HG03066 (cell line): ENCODE measurements at regions not wholly inside any gene's neighbourhood (a gene's known extent, or its start where the extent isn't known, plus 50 kb on each side); places are given as distances from the start of the nearest gene placed in this dataset.
"Not testable (repeated sequence)": the region's sequence is repeated elsewhere in the genome, so short reads cannot be mapped to it uniquely, and the experiment has no call there.

Experiments used
- ATAC-seq: cut with Tn5 transposase; IDR thresholded peaks from one replicate; pipeline ENCODE4 v1.9.1; 2021; ENCODE audit warnings: low read depth; ENCODE audit not compliant: unreplicated experiment

DNA sequence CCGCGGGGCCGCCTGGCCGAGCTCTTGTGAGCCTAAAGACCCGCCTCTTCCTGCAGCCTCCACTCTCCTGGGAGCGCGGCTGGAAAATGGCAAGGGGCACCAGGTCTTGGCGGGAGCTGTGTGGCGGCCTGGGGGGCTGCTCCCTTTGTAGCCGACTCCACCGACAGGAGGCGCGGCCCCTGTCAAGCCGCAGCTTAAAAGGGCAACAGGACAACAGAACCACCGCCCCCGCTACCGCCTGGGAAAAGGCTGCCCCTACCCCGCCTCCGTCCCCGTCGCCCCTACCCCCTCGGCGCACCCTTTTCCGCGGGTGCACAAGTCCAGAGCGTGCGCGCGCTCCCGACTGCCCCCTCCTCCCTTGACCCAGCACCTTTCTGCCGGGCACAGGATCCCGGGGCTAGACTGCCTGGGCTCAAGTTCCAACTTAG, 60.3 kb downstream of the GOLGA8K start:
- not testable (repeated sequence) for ATAC-seq

DNA sequence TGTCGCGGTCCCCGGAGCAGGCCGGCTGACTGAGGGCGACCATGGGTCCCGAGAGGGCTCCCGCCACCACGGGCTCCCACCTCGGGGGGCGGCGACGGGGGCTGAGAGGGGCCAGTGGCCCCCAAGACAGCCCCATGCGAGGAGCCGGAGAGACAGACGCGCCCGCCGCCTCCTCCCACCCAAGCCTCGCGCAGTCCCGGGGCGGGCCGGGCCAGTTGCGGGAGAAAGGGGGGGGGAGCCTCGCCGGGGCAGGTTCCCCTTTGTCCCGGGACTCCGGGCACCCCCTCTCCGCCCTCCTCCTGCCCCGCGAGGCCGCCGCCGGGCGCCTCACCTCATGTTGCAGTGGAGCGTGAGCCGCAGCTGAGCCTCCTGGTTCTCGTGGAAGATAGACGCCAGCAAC, 60.8 kb downstream of the GOLGA8K start:
- ATAC-seq, result not testable (repeated sequence)

DNA sequence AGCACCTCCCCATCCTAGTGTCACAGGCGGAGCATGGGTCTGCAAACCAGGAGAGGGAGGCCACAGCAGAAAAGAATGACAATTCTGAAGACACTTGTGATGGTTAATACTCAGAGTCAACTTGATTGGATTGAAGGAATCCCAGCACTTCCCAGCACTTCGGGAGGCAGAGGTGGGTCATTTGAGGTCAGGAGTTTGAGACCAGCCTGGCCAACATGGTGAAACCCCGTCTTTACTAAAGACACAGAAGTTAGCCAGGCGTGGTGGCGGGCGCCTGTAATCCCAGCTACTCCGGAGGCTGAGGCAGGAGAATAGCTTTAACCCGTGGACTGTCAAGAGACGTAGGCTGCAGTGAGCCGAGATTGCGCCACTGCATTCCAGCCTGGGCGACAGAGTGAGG, 61.6 kb downstream of the GOLGA8K start:
- ATAC-seq, result not testable (repeated sequence)

DNA sequence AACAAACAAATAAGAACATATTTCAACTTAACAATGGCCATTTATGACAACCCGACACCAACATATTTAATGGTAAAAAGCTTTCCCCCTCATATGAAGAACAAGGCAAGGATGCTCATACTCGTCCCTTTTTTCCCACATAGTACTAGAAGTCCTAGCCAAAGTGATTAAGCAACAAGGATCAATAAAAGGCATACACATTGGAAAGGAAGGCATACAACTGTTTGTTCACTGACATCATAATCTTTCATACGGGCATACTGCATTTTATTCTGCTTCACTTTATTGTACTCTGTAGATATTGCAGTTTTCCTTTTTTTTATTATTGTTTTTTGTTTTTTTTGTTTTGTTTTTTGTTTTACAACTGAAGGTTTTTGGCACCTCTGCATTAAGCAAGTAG, 66.3 kb downstream of the GOLGA8K start:
- ATAC-seq, result not testable (repeated sequence)

DNA sequence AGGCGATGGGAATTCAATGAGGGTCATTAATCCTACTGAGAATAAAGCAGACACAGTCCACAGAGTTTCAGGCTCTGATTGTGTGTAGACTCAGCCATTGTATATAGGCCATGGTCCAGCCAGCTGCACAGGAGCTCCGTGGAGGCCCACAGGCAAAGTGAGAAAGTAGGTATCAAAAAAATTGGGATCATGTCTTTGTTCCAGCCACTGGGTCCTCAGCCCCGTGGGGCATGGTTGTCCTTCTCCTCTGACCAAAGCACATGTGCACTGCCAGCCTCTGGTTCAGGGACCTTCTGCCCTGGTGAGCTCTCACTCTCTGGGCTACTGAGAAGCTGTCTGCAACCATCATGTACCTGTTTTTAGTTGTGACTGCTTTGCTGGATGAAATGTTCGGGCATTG, 79.7 kb downstream of the GOLGA8K start:
- not testable (repeated sequence) for ATAC-seq

DNA sequence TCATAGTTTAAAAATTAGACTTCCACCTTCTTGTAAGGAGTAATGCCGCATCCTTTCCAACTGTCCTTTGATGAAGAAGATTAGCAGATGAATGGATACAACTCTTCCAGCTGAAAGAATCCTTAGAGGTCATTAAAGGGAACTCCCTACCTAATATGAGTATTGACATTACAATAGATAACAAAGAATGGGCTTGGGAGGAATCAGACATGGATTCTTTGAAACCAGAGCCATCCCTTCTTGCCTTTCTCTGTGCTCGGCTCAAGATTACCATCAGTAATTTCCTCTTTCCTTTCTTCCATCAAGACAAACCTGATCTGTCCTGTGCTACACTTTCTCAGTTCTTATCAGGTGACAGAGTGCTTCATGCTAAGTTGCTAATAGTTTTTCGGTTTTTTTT, 83.8 kb downstream of the GOLGA8K start:
- ATAC-seq, result not testable (repeated sequence)

DNA sequence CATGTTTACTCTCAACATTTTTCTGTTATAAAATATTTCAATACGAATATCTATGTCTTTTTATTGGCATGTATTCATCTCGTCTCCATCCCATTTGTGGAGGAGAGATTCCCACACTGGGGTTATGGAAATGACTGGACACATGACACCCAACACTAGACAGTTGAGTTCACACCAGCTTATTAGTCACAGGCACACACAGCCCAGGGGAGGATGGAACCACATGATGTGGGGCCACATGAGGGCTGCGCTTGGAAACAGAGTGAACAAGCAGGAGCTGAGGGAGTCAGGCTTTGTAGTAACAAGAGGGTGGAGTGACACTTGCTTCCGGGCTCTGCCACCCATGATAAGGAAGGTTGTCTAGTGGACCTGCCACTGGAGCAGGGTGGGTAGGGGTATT, 86.6 kb downstream of the GOLGA8K start:
- ATAC-seq, result not testable (repeated sequence)

DNA sequence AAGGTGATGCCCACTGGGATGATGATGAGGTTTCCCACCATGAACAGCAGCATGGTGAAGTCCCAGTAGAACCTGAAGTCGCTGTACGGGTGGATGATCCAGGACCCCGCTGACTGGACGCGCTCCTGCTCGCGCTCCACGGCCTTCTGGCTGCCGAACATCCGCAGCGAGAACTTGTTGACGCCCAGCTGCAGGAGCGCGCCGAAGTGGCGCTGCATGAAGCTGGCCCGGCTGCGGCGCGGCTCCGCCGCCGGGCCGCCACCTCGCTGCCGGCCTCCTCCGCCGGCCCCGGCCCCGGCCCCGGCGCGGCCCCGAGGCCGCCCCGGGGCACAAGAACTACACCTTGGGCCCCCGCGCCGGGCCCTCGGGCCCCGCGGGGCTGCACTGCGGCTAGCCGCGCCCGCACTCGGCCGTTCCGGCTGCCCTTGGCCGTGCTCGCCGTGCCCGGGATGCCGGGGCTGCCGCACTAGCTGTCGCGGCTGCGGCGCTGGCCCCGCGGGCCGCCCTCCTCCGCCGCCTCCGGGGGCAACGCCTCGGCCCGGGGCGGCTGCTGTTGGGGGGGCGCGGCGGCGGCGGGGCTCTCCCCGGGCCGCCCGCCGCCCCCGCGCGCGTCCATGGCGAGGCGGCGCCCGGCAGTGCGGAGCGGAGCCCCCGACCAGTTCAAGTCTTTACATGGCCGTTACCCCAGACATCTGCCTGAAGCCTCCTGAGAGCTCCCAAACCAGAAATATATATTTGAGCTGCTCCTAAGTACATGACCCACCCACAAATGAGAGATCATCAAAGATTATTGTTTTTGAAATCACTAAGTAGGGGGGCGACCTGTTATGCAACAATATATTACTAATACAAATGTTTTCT, 87.8 kb downstream of the GOLGA8K start:
- ATAC-seq, result not testable (repeated sequence)

DNA sequence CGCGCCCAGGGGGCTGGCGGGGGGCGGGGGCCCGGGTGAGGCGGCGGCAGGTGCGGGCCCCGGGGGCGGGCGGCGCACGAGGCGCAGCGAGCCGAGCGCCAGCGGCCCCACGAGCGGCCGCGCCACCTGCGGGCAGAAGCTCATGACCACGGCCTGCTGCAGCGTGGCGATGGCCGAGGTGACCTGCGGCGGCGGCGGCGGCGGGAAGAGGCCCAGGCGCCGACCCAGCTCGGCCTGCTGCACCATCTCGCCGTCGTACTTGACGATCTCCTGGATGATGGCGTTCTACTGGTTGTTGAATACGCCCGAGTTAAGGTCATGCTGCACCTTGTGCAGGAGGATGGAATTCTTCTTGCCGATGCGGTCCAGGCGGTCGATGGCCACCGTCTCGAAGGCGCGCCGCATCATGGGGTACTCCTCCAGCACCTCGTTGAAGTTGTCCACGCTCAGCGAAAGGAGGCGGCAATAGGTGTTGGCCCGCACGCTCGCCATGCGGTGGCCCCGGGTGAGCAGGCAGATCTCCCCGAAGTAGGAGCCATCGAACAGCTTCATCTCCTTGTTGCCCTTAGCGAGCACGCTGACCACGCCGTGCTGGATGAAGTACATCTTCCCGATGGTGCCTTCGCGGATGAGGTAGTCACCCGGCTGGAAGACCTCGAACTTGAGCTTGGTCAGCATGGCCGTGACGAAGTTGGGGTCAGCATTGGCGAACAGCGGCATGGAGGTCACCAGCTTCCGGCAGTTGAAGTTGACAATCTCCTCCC, 89.5 kb downstream of the GOLGA8K start:
- ATAC-seq, result not testable (repeated sequence)

DNA sequence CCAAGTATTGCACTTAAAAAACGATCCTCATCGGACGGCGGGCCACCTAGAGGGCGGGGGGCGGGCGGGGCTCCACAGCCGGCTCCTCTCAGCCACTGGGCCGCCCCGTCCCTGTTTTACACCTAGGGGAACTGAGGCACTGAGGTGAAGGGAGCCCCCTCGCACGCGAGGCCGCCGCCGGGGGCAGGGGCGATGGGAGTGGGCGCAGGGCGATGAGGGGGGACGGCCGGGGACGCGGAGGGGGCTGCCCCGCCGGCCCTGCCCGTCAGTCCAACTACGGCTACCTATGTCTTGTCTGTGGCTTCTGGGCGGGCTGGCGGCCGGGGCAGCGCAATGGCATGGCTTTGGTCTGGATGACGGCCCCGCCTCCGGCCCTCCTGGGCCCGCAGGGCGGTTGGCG, 90.4 kb downstream of the GOLGA8K start:
- not testable (repeated sequence) for ATAC-seq

DNA sequence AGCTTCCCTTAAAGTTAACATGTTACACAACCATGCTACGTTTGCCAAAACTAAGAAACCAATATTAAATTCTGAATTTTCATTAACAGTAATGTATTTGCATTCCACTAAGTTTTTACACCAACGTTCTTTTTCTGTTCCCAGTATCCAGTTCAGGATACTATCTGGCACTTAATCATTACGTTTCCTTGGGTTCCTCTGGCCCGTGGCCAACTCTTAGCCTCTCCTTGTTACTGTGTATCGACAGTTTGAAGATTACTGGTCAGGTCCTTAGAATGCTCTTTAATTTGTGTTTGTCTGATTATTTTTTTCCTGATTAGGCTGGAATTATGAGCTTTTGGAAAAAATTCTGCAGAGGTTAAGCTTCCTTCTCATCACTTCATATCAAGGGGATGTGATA, 95.5 kb downstream of the GOLGA8K start:
- ATAC-seq, result not testable (repeated sequence)

DNA sequence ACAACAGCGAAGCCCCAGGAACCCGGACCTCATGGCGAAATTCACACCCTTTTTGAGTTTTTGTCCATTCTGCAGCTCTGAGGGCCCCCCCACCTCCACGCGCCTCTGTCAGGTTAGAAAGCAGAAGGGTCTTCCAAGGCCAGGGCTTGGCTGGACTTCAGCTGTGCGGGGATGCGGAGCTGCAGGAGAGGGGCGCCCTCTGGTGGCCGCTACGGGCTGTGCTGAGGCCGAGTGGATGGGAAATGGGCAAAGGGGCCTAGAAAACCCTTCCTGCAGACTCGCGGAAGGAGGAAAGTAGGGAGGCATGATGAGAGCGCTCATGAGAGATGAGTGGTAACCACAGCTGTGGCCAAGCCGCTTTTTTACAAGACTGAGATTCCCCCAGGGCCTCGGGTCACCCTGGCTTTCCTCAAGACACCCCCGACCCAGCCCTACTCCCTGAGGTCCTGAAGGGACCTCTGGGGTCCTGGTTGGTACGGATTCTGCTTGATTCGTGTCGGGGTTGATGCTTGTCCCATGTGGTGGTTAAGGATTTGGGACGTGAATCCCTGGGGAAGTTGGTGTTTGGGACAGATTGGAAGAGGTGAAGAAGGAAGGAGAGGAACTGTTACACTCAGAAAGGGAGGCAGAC, 126.8 kb downstream of the GOLGA8K start:
- peak; percentile 60 for ATAC-seq

DNA sequence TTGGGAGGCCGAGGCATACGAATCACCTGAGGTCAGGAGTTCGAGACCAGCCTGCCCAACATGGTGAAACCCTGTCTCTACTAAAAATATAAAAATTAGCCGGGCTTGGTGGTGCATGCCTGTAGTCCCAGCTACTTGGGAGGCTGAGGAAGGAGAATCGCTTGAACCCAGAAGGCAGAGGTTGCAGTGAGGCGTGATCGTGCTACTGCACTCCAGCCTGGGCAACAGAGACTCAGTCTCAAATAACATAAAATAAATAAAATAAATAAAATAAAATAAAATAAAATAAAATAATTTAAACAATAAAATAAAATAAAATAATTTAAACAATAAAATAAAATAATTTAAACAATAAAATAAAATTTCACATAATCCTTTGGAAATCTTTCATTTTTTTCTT, 149.1 kb downstream of the GOLGA8K start:
- ATAC-seq, result not testable (repeated sequence)

DNA sequence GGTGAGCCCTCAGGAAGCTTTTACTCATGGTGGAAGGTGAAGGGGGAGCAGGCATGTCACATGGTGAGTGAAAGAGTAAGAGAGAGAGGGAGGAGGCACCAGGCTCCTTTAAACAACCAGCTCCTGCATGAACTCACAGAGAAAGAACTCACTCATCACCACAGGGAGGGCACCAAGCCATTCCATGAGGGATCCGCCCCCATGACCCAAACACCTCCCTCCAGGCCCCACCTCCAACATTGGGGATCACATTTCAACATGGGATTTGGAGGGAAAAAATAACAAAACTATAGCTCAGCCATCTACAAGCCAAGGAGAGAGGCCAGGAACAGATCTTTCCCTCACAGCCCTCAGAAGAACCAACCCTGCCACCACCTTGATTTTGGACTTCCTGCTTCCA, 153.9 kb downstream of the GOLGA8K start:
- ATAC-seq, result not testable (repeated sequence)

DNA sequence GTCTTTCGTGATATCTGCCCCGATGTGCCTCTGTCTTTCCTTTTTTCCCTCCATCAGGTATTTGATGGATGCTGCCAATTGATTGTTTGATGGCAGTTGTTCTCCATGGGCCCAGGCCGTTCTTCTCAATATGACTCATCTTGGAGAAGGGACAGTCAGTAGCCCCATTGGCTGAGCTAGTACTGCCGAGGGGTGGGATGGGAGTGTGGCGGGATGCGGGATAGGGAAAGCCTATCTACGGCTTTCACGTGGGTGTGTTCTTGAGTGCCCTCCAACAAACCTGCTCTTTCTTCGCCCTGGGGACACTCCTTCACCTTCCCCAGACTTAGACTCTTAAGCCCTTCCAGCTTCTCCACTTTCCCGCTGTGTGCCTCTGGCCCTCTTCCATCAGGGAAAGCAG, 159.4 kb downstream of the GOLGA8K start:
- not testable (repeated sequence) for ATAC-seq

DNA sequence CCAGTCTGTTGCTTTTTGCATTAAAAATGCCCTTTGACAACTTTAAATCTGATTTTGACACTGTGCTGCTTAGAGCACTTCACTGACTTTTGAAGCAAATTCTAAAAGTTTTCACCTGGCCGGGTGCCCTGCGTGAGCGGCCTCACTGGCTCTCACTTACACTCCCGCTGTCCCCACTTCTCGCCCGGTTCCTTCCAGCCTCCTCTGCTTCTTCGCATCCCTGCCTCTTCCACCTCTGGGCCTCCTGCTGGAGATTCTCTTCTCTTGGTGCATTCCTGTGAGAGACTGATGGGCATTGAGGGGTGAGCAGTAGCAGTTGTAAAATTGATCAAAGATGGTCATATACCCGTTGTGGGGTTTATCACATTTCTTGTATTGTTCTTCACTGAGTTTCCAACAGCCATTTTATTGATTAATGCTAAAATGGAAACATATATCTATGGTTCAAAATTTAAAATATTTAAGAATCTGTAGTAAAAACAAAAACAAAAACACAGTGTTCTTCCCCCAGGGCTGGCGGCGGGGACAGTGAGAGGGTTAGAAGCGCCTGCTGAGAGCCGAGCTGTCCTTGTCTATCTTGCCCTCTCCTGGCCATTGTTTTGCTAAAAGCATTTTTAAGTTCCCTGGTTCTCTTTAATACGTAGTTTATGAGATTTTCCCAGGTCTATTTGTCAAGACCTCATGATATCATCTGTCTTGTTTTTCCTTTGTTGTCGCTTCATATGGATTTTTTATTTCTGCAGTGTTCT, 160.1 kb downstream of the GOLGA8K start:
- not testable (repeated sequence) for ATAC-seq

DNA sequence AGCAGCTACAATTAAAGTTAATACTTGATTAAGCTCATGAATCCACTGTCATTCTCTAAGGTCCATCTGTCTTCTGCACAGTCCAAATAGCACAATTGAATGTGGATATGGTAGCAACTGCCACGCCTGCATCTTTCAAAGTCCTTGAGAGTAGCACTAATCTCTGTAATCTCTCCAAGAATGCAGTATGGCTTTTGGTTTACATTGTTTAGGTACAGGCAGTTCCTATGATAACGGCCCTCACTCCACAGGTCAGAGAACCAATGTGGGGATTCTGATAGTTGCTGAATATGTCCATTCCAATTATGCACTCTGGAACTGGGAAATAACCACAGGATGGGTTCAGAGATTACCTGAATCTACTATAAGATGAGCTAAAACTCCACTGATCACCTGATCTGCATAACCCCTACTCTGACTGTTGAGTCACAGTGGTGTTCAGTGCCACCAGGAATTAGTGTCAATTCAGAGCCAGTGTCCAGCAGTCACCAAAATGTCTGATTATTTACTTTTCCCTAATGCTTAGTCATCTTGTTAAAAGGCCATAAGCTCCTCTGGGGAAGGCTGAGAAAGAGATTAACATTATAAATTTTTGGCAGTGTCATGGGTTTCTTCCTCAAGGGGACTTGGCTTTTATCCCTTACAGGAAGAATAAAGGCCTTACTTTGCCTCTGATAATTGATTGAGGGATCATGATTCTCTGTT, 175.5 kb downstream of the GOLGA8K start:
- ATAC-seq, result not testable (repeated sequence)

DNA sequence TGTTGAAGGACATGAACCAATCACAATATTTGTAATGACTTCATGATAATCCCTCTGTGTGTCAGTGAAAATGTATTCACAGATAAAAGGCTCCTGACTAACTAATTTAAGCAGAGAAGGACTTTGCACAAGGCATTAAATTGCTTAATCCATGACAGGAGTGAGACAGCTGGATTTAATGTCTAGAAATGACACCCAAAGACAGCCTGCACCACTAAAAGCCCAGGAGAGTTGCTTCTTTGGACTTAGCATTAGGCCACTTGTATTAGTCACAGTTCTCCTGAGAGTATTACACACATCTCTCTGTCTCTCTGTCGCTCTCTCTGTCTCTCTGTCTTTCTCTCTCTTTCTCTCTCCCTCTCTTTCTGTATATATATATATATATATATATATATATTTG, 180.4 kb downstream of the GOLGA8K start:
- no peak for ATAC-seq
